NOMO-1 treated with dmso at 0.1 percent for 144 hours (cell line): ENCODE measurements at regions not wholly inside any gene's neighbourhood (a gene's known extent, or its start where the extent isn't known, plus 50 kb on each side); places are given as distances from the start of the nearest gene placed in this dataset.

Source experiments
- DNase-seq: peaks from one replicate; lab custom pipeline; 2025; ENCODE audit not compliant: unreplicated experiment; lab: John Stamatoyannopoulos, UW

DNA sequence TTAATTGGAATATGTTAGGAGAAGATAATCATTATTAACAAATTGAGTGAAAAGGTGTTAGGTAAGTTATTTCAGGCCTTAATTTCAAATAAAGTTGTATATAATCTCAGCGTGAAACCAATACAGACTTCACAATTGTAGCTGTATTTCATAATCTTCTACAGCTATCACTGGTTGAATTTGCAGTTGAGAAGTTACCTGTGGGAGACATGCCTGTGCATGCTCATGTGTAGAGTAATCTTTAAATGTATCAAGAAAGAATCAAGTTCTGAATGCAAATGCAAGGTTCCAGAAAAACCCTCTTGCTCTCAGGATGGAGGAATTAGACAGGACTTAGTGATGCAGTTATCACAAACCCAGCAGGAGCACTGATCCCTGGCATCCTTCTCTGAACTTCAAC, 938.4 kb upstream of the SLC10A2 start:
- no peak for DNase-seq

DNA sequence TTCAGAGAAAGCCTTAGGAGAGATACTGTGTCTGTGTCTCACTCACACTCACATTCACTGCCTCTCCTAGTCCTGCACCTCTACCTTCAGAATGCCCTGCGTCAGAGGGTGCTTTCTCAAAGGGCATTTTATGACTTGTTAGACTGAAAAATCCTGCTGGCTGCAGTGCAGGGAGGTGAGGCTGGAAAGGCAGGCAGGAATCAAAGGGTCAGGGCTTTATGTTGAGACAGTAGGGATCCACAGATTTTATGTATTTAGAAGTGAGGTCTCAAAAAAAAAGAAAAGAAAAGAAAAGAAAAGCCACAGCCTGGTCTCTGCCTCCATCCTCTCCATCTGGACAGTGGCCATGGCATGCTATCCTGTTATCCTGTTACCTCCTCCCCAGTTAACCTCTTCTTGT, 936.0 kb upstream of the SLC10A2 start:
- no peak for DNase-seq

GRCh38 chr13:104001766-104002165, 935.5 kb upstream of the SLC10A2 start:
- DNase-seq = no peak

GRCh38 chr13:103996733-103997132, 930.5 kb upstream of the SLC10A2 start:
- no peak for DNase-seq

- no peak for DNase-seq
Observed at GRCh38 chr13:103983948-103984347, 917.7 kb upstream of the SLC10A2 start.

DNA sequence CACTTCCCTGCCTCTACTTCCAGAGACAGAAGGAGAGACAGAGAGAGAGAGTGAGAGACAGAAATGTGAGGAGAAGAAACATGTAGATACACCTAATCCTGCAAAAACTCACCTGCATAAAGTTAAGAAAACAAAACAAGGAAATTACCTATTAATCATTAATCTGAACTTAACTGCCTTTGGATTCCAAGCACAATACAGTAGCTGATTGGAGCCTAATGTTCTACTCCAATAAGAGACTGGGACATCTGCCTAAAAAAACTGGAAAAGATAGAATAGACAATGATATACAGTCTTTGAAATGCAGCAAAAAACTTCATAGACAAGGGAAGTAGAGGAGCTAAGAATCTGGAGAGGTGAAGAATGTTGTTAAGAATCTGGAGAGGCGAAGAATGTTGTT, 910.2 kb upstream of the SLC10A2 start:
- DNase-seq = no peak

DNA sequence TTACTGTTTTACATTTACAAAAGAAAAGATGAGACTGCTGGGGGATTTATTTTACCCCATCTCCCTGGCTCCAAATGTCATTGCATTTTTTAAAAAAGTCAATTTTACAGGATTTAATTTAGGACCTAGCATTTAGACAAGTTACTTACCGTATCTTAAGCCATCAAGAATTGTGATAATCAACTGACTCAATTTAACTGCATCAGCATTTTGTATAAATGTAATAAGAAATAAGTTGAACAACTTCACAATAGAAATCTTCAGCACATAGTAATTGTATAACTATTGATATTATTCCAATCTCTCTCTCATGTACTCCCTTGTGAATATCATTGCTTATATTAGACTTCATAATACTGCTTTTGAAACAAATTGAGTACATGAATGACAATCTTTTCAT, 907.5 kb upstream of the SLC10A2 start:
- no peak for DNase-seq

- DNase-seq = no peak
Observed at GRCh38 chr13:103969520-103970050, 903.4 kb upstream of the SLC10A2 start.

DNA sequence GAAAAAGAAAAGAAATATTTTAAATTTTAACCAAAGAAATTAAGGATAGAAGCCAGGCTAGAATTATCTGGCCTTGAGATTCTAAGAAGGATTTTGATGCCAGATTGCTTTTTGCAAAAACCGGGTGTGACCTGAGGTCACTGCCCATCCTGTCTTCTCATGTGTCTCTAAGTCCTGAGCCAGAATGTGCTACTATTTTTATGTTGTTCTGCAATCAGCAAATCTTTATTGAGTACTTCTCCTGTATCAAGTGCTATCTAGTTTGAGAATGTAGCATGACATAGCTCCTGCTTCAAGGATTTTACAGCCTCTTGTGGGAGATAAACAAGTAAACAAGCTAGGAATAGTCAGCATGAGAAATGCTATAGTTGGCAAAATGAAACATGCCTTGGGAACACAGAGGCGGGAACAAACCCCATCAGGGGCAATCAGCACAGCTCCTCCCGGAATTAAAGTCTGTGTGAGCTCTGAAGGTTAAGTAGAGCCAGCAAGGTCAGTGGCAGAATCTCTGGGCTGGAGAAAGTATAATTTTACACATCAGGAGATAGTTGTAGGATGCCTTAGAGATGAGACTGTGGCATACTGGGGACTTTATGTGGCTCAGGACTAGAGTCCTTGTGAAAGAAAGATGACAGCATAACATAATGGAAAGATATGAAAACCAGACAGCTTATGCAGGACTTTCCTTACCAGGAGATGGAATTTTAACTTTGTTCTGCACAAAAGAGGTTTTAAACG, 899.5 kb upstream of the SLC10A2 start:
- DNase-seq = no peak

- DNase-seq = no peak
Observed at GRCh38 chr13:103961784-103962183, 895.6 kb upstream of the SLC10A2 start.

GRCh38 chr13:103961129-103961528, 894.9 kb upstream of the SLC10A2 start:
- DNase-seq = no peak

GRCh38 chr13:103960001-103960400, 893.8 kb upstream of the SLC10A2 start:
- no peak for DNase-seq

- no peak for DNase-seq
Observed at GRCh38 chr13:103958691-103959090, 892.5 kb upstream of the SLC10A2 start.

DNA sequence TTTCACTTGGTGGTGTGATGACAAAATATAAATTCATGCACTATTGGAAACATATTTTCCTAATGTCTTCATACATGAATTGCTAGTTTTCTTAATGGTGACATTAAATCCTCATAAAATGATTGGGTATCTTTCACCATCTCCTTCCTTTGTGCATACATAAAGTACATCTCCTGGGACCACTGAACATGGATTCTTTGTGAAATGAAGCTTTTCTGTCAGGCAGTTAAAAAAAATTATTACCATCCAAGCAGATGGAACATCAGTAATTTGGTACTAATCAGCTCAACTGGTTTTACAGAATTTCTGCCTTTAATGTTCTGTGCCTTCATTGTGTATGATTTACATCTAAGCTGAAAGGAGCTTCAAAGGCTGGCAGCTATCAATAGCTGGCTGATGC, 891.7 kb upstream of the SLC10A2 start:
- no peak for DNase-seq

GRCh38 chr13:103953859-103954258, 887.6 kb upstream of the SLC10A2 start:
- DNase-seq = no peak

DNA sequence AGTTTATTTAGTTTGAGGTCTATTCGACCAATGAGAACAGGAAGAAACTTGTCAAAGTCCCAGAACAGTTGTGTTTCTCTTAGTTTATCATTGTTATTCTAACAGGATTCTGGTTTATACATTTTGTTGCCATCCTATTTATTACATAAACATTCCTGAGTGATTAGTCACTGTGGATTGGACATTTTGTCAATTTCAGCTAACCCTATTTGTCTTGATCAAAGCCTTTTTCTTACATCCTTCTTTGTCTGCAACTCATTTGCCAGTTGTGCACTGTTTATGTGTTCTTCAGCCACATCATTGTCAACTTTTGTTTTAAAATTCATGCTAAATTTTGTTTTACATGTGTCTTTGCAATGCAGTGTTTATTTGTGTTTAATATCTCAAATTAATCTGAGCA, 886.0 kb upstream of the SLC10A2 start:
- no peak for DNase-seq

DNA sequence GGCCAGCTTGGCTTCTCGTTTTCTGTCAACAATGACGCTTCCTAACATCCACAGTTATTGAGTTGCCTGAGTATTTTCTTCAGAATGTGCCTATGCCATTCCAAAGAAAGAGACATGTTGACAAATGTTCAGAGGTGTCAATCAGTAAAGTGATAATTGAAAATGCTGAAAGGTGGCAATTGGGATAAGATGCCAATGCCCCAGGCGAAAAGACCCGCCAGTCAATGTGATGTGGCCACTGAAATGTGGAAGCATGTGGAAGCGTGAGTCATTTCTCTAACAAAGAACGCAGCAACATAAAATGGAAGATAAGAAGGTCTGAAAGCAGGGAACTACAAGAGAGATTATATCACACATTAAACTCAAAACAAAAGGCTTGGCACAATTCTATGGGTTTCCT, 882.2 kb upstream of the SLC10A2 start:
- DNase-seq = no peak

DNA sequence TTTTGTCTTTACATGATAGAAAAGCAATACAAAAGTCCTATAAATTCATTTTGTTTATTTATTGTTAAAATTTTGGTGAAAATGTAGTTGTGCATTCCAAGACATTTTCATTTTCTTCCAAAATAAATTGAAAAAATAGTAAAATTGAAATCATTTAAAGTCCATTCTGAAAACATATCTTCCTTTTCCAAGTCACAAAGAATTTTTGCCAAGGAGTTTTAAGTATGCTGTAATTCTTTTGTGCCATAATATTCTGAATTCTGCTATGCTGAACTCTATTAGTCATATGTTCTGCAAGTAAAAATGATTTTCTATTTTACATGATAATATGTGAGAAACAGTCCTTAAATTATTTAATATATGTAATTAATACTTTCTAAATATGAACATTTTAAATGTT, 879.6 kb upstream of the SLC10A2 start:
- no peak for DNase-seq

DNA sequence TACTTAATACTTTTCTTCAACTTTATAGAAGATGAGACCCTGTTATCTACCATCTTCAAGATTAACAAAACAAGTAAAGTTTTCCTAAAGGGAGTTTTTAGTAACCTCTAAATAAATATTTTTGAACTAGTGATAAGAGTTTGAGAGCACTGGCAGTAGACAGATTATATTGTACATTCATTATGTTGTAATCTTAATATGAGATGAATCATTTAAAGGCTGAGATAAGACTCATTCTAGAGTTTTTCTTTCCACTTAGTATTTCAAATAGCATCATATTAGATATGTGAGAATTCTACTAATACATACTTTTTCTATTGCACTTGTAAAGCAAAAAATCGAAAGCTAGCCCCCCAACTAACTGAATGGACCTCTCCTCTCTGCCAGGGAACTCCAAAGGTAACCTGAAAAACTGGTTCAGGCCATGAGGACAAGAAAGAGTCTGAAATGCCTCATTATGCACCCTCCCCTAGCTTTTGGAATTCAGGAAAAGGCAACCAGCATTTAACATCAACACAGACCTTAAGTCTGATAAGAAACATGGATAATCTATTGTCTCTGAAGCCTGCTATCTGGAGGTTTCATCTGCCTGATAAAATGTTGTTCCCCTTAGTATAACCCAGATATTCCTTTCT, 875.4 kb upstream of the SLC10A2 start:
- DNase-seq = no peak

- DNase-seq = no peak
Observed at GRCh38 chr13:103935117-103935516, 868.9 kb upstream of the SLC10A2 start.

GRCh38 chr13:103931885-103932284, 865.7 kb upstream of the SLC10A2 start:
- DNase-seq = no peak

- no peak for DNase-seq
Observed at GRCh38 chr13:103931331-103931845, 865.2 kb upstream of the SLC10A2 start.
